ENCODE measurements at regions not wholly inside any gene's neighbourhood (a gene's known extent, or its start where the extent isn't known, plus 50 kb on each side); places are given as distances from the start of the nearest gene placed in this dataset.

DNA sequence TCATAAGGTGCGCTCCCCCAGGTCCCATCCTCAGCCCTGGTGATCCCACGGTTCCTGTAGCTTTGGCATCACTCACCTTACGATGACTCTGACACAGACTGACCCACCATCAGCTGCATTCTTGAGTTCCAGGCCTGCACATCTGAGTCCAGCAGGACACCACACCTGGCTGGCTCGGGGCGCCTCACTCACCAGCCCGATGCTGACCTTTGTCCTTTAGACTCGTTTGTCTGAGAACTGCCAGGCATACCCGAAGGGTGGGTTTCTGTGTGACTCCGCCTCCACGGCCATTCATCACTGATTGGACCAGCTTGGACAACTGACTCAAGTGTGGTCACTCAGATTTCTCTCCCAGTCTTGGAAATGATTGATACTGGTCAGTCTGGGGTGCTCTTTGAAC, 129.4 kb upstream of the CSF3R start:
- no peak for TF ChIP-seq EZH2 (IDR thresholded peaks at IDR 0.05; ENCODE audit: borderline replicate concordance, insufficient read depth, low read depth, low read length, poor library complexity, severe bottlenecking)
- TF ChIP-seq, protein P1, sequence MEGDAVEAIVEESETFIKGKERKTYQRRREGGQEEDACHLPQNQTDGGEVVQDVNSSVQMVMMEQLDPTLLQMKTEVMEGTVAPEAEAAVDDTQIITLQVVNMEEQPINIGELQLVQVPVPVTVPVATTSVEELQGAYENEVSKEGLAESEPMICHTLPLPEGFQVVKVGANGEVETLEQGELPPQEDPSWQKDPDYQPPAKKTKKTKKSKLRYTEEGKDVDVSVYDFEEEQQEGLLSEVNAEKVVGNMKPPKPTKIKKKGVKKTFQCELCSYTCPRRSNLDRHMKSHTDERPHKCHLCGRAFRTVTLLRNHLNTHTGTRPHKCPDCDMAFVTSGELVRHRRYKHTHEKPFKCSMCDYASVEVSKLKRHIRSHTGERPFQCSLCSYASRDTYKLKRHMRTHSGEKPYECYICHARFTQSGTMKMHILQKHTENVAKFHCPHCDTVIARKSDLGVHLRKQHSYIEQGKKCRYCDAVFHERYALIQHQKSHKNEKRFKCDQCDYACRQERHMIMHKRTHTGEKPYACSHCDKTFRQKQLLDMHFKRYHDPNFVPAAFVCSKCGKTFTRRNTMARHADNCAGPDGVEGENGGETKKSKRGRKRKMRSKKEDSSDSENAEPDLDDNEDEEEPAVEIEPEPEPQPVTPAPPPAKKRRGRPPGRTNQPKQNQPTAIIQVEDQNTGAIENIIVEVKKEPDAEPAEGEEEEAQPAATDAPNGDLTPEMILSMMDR (IDR thresholded peaks at IDR 0.05): no peak

All from B cell (primary cell).